IMR-90 (cell line): ENCODE measurements at regions not wholly inside any gene's neighbourhood (a gene's known extent, or its start where the extent isn't known, plus 50 kb on each side); places are given as distances from the start of the nearest gene placed in this dataset.

Experiments
- ATAC-seq: fragments of 200-7000 bp; cut with Tn5 transposase; 2 replicates; pipeline ENCODE4 v1.9.1; 2020; ENCODE audit warnings: low read depth, mild to moderate bottlenecking, moderate library complexity
- BruUV-seq: library from RNA; stranded (reverse); fragments of 400-500 nt; replicated peaks from 2 replicates; lab custom pipeline; 2021; lab: Mats Ljungman, UMichigan
- CTCF ChIA-PET: fragments of 300-600 bp; formaldehyde crosslinking; extraction: SDS; loops from one replicate; lab custom pipeline; 2021; ENCODE audit warnings: antibody characterized with exemption; lab: Yijun Ruan, JAX
- POLR2A ChIA-PET: fragments of 300-600 bp; sonication (Branson Sonifier 250); formaldehyde crosslinking; loops from one replicate; lab custom pipeline; 2022; ENCODE audit warnings: antibody characterized with exemption; ENCODE audit not compliant: unreplicated experiment; lab: Charles Lee
- DNase-seq: peaks from one replicate; pipeline ENCODE4 v3.0.0; 2013
- H2AFZ ChIP-seq: replicated peaks from 2 replicates; pipeline ENCODE3; 2013; ENCODE audit warnings: low read length, mild to moderate bottlenecking; ENCODE audit not compliant: poor library complexity
- H2AK5ac ChIP-seq: 2 replicates; pipeline ENCODE4 v1.6.1; 2013; ENCODE audit warnings: low read depth, low read length, inconsistent platforms
- H2AK9ac ChIP-seq: replicated peaks from 2 replicates; pipeline ENCODE3; 2013; ENCODE audit warnings: mild to moderate bottlenecking, low read depth, low read length, moderate library complexity; ENCODE audit not compliant: poor library complexity
- H2BK120ac ChIP-seq: 2 replicates; pipeline ENCODE4 v1.6.1; 2013; ENCODE audit warnings: low read depth, low read length, inconsistent platforms
- H2BK15ac ChIP-seq: 3 replicates; pipeline ENCODE4 v1.6.1; 2013; ENCODE audit warnings: low read depth, low read length, inconsistent platforms
- H2BK20ac ChIP-seq: 2 replicates; pipeline ENCODE4 v1.6.1; 2013; ENCODE audit warnings: low read depth, mild to moderate bottlenecking, inconsistent platforms, low read length, moderate library complexity
- H2BK5ac ChIP-seq: 2 replicates; pipeline ENCODE4 v1.6.1; 2013; ENCODE audit warnings: mild to moderate bottlenecking, low read depth, low read length, inconsistent platforms; ENCODE audit not compliant: poor library complexity, severe bottlenecking
- H3K14ac ChIP-seq: replicated peaks from 2 replicates; pipeline ENCODE4 v1.6.1; 2013; ENCODE audit warnings: low read depth, low read length, inconsistent platforms
- H3K18ac ChIP-seq: 2 replicates; pipeline ENCODE4 v1.6.1; 2013; ENCODE audit warnings: low read depth, low read length, control low read depth
- H3K23ac ChIP-seq: 2 replicates; pipeline ENCODE4 v1.6.1; 2013; ENCODE audit warnings: low read depth, low read length, inconsistent platforms
- H3K27ac ChIP-seq: 2 replicates; pipeline ENCODE4 v1.5.1; 2013; ENCODE audit warnings: mild to moderate bottlenecking, control low read depth, low read length; ENCODE audit not compliant: insufficient read depth
- H3K27me3 ChIP-seq: 2 replicates; pipeline ENCODE4 v1.6.1; 2013; ENCODE audit warnings: low read length; ENCODE audit not compliant: control insufficient read depth, insufficient read depth
- H3K36me3 ChIP-seq: 2 replicates; pipeline ENCODE4 v1.6.1; 2013; ENCODE audit warnings: low read length, mixed read lengths; ENCODE audit not compliant: control insufficient read depth, insufficient read depth
- H3K4ac ChIP-seq: 2 replicates; pipeline ENCODE4 v1.6.1; 2013; ENCODE audit warnings: low read depth, low read length, inconsistent platforms
- H3K4me1 ChIP-seq: 2 replicates; pipeline ENCODE4 v1.6.1; 2013; ENCODE audit warnings: low read length, mixed read lengths; ENCODE audit not compliant: control insufficient read depth, insufficient read depth
- H3K4me2 ChIP-seq: 2 replicates; pipeline ENCODE4 v1.6.1; 2013; ENCODE audit warnings: low read depth, mild to moderate bottlenecking, control low read depth, low read length, moderate library complexity
- H3K4me3 ChIP-seq: 2 replicates; pipeline ENCODE4 v1.5.1; 2013; ENCODE audit warnings: low read depth, mild to moderate bottlenecking, control low read depth, low read length, moderate library complexity; ENCODE audit not compliant: insufficient read depth
- H3K56ac ChIP-seq: 2 replicates; pipeline ENCODE4 v1.6.1; 2013; ENCODE audit warnings: low read length, inconsistent platforms; ENCODE audit not compliant: insufficient read depth; ENCODE audit errors: extremely low read depth
- H3K79me1 ChIP-seq, 2 experiments: 2 replicates each; pipeline ENCODE4 v1.6.1; 2013; ENCODE audit warnings: low read length in 2 of 2, inconsistent platforms in 1 of 2, low read depth in 1 of 2
- H3K9ac ChIP-seq: 2 replicates; pipeline ENCODE4 v1.6.1; 2013; ENCODE audit warnings: low read depth, low read length, control low read depth
- H3K9me1 ChIP-seq: 2 replicates; pipeline ENCODE4 v1.6.1; 2013; ENCODE audit warnings: low read length, inconsistent platforms; ENCODE audit not compliant: insufficient read depth
- H3K9me3 ChIP-seq: 2 replicates; pipeline ENCODE4 v1.6.1; 2013; ENCODE audit warnings: low read length; ENCODE audit not compliant: control insufficient read depth, insufficient read depth
- H4K20me1 ChIP-seq: 2 replicates; pipeline ENCODE4 v1.6.1; 2013; ENCODE audit warnings: low read length, inconsistent platforms; ENCODE audit not compliant: insufficient read depth
- H4K5ac ChIP-seq: 2 replicates; pipeline ENCODE4 v1.6.1; 2013; ENCODE audit warnings: mild to moderate bottlenecking, low read depth, low read length, control low read depth
- H4K8ac ChIP-seq, 2 experiments: 2 replicates each; pipeline ENCODE4 v1.6.1; 2013; ENCODE audit warnings: low read depth in 2 of 2, low read length in 2 of 2, control low read depth in 1 of 2, inconsistent platforms in 1 of 2
- H4K91ac ChIP-seq: 2 replicates; pipeline ENCODE4 v1.6.1; 2013; ENCODE audit warnings: low read depth, low read length, inconsistent platforms; ENCODE audit not compliant: insufficient read depth
- BHLHE40 ChIP-seq: fragments of 150-350 bp; IDR thresholded peaks from 2 replicates; pipeline ENCODE4 v1.6.1; 2016; ENCODE audit warnings: mild to moderate bottlenecking, low read depth, low read length
- CEBPB ChIP-seq: IDR thresholded peaks from 2 replicates; pipeline ENCODE4 v1.6.1; 2012; ENCODE audit warnings: low read depth, low read length, improper control_type of control experiment
- CTCF ChIP-seq: conservative IDR thresholded peaks from 2 replicates; pipeline ENCODE4 v1.5.1; 2012; ENCODE audit warnings: mild to moderate bottlenecking, low read depth, low read length, improper control_type of control experiment
- ELK1 ChIP-seq: fragments of 150-350 bp; IDR thresholded peaks from 2 replicates; pipeline ENCODE4 v1.6.1; 2016; ENCODE audit warnings: low read depth, mild to moderate bottlenecking, low read length, moderate library complexity, borderline replicate concordance
- FOS ChIP-seq: fragments of 150-350 bp; IDR thresholded peaks from 2 replicates; pipeline ENCODE4 v1.6.1; 2016; ENCODE audit warnings: low read depth, low read length
- MAFK ChIP-seq: IDR thresholded peaks from 2 replicates; pipeline ENCODE4 v1.6.1; 2012; ENCODE audit warnings: low read depth, low read length, improper control_type of control experiment
- POLR2A ChIP-seq: IDR thresholded peaks from 2 replicates; pipeline ENCODE4 v1.6.1; 2012; ENCODE audit warnings: mild to moderate bottlenecking, low read depth, low read length
- RAD21 ChIP-seq: IDR thresholded peaks from 2 replicates; pipeline ENCODE4 v1.6.1; 2012; ENCODE audit warnings: low read length, improper control_type of control experiment
- RCOR1 ChIP-seq: IDR thresholded peaks from 2 replicates; pipeline ENCODE4 v1.6.1; 2012; ENCODE audit warnings: mild to moderate bottlenecking, low read length, improper control_type of control experiment; ENCODE audit not compliant: insufficient replicate concordance
- RFX5 ChIP-seq: IDR thresholded peaks from 2 replicates; pipeline ENCODE4 v1.8.0; 2012; ENCODE audit warnings: low read depth, mild to moderate bottlenecking, low read length, moderate library complexity
- WGBS, 2 experiments: methylation state at CpG; one replicate each; pipeline versions ENCODE4 v1.1.5 to v1.1.7; 2013; ENCODE audit warnings: missing lambda C conversion rate in 2 of 2; ENCODE audit not compliant: insufficient read length in 1 of 2; ENCODE audit errors: extremely low coverage in 2 of 2; 5-methylcytosine and 5-hydroxymethylcytosine counted together
- dilution Hi-C: fragments of 300-500 bp; cut with HindIII; formaldehyde crosslinking; loops from one replicate; pipeline ENCODE4 v1.14.3; 2018; ENCODE audit warnings: low sequenced_read_pairs; ENCODE audit not compliant: unreplicated experiment
- in situ Hi-C: fragments of 300-500 bp; cut with MboI; formaldehyde crosslinking; loops from 3 replicates; pipeline ENCODE4 v1.14.3; 2019; ENCODE audit warnings: low sequenced_read_pairs, inconsistent platforms, mixed read lengths
- intact Hi-C: fragments of 100-400 bp; cut with micrococcal nuclease; formaldehyde crosslinking; loops from 2 replicates; pipeline ENCODE4 v1.10.0; 2022

- ChIA-PET POLR2A (no interaction called here), CTCF (no interaction called here)
- Histone ChIP-seq H2BK120ac (no peak overlapping the region), H3K27me3 (peaks cover 28% of the 10 kb centered on the region), H4K20me1 (no peaks in the 10 kb centered on the region), H3K56ac (no peak overlapping the region), H4K5ac (no peak overlapping the region), H2AK9ac (no peak overlapping the region), H3K79me1 (no peaks in the 10 kb centered on the region), H3K14ac (no peak overlapping the region), H3K36me3 (no peaks in the 10 kb centered on the region), H2BK20ac (no peak overlapping the region), H3K4me1 (no peaks in the 10 kb centered on the region), H2BK5ac (no peak overlapping the region), H4K8ac (no peak overlapping the region), H3K4ac (no peak overlapping the region), H4K91ac (no peak overlapping the region), H2AK5ac (no peak overlapping the region), H2BK15ac (no peak overlapping the region), H3K9me3 (no peaks in the 10 kb centered on the region), H3K4me3 (no peak overlapping the region), H3K9ac (no peak overlapping the region), H3K27ac (no peak overlapping the region), H3K23ac (no peak overlapping the region), H2AFZ (no peak overlapping the region), H3K18ac (no peak overlapping the region), H3K9me1 (no peaks in the 10 kb centered on the region), H3K4me2 (no peak overlapping the region)
- intact Hi-C loops: no loop called here
- dilution Hi-C loops: no loop called here
- no peak for DNase-seq
- TF ChIP-seq BHLHE40: no peak
- TF ChIP-seq RFX5: no peak
- no peak for TF ChIP-seq MAFK
- no peak for TF ChIP-seq ELK1
- no peak for TF ChIP-seq CTCF
- TF ChIP-seq FOS: no peak
- TF ChIP-seq CEBPB: no peak
- TF ChIP-seq POLR2A: no peak
- TF ChIP-seq RCOR1: no peak
- TF ChIP-seq RAD21: no peak
- ATAC-seq: no peak
- BruUV-seq: no TSS peak
- 75% methylated on average over 1 of the region's 3 CpGs; no CpG with 5 or more reads in 1 of the 2 experiments for WGBS, 2 experiments
- in situ Hi-C loops: no loop called here
These were observed 115.7 kb upstream of the GATB start for GRCh38 chr4:151876381-151876988.
